Left lung (tissue), 4 donors: ENCODE measurements at regions not wholly inside any gene's neighbourhood (a gene's known extent, or its start where the extent isn't known, plus 50 kb on each side); places are given as distances from the start of the nearest gene placed in this dataset.
A peak's percentile ranks its signal among the peaks of the same experiment; 100 is the strongest.

Source experiments
- ATAC-seq: fragments of 200-7000 bp; cut with Tn5 transposase; one replicate; pipeline ENCODE4 v1.9.1; 2020; ENCODE audit warnings: moderate library complexity
- DNase-seq, 4 donors: peaks; one replicate each; pipeline ENCODE4 v3.0.0-alpha.2; 2013 to 2020
- H3K27ac ChIP-seq, 2 donors: fragments of 200-600 bp; sonication (generic) in 1 of 2; one replicate each; pipeline versions ENCODE4 v1.5.0 to v1.8.0; 2020 to 2021
- H3K27me3 ChIP-seq, 2 donors: fragments of 200-600 bp; sonication (generic) in 1 of 2; one replicate each; pipeline versions ENCODE4 v1.5.0 to v1.8.0; 2020 to 2021
- H3K36me3 ChIP-seq, 2 donors: fragments of 200-600 bp; sonication (generic) in 1 of 2; one replicate each; pipeline versions ENCODE4 v1.5.0 to v1.8.0; 2020 to 2021
- H3K4me1 ChIP-seq, 2 donors: fragments of 200-600 bp; one replicate each; pipeline ENCODE4 v1.8.0; 2021
- H3K4me3 ChIP-seq, 2 donors: fragments of 200-600 bp; sonication (generic) in 1 of 2; one replicate each; pipeline versions ENCODE4 v1.5.0 to v1.8.0; 2020 to 2021; ENCODE audit warnings: mild to moderate bottlenecking in 1 of 2
- H3K9me3 ChIP-seq, 2 donors: fragments of 200-600 bp; sonication (generic) in 1 of 2; one replicate each; pipeline versions ENCODE4 v1.5.0 to v1.8.0; 2020 to 2021
- intact Hi-C, 2 donors: fragments of 100-400 bp; cut with DNase I; formaldehyde crosslinking; loops; one replicate each; pipeline versions ENCODE4 v1.11.2 to v1.14.2; 2022
- TF ChIP-seq, protein P1 (sequence below), 2 donors: fragments of 200-600 bp; sonication (generic) in 1 of 2; IDR thresholded peaks; one replicate each; pipeline versions ENCODE4 v1.5.0 to v1.8.0; 2021; ENCODE audit warnings: antibody characterized with exemption in 2 of 2
- donor health status: DM: no; HTN: yes; CAD: no.
- donor health status: DM: no; HTN: no; CAD: no.

DNA sequence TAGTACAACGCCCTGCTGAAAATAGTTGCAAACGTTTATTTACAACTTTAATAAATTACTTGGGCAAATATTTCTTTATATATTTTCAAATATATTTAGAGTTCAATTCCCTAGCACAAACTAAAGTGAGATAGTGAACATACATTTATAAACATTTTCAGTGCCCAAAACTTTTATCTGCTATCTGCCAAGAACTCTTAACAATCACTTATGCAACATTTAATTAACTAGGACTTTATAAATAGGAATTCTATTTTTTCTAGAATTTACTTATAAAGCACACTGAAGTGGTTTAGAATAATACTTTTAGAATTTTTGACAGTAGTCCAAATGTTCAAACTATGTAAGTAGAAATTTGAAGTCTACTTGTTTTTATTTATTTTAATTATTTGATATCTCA is 452.6 kb upstream of the RGS17 start:
- DNase-seq (no peak), ATAC-seq (no peak)
- peaks cover 0 to 4% of the 10 kb centered on the region in 2 donors for H3K9me3 ChIP-seq
- H3K27me3 ChIP-seq = no peaks in the 10 kb centered on the region
- no peaks in the 10 kb centered on the region for H3K4me1 ChIP-seq
- TF ChIP-seq, protein P1, sequence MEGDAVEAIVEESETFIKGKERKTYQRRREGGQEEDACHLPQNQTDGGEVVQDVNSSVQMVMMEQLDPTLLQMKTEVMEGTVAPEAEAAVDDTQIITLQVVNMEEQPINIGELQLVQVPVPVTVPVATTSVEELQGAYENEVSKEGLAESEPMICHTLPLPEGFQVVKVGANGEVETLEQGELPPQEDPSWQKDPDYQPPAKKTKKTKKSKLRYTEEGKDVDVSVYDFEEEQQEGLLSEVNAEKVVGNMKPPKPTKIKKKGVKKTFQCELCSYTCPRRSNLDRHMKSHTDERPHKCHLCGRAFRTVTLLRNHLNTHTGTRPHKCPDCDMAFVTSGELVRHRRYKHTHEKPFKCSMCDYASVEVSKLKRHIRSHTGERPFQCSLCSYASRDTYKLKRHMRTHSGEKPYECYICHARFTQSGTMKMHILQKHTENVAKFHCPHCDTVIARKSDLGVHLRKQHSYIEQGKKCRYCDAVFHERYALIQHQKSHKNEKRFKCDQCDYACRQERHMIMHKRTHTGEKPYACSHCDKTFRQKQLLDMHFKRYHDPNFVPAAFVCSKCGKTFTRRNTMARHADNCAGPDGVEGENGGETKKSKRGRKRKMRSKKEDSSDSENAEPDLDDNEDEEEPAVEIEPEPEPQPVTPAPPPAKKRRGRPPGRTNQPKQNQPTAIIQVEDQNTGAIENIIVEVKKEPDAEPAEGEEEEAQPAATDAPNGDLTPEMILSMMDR (IDR thresholded peaks at IDR 0.05) = no peak
- H3K4me3 ChIP-seq = no peak overlapping the region
- intact Hi-C loops = no loop called here
- no peak overlapping the region for H3K27ac ChIP-seq
- no peaks in the 10 kb centered on the region for H3K36me3 ChIP-seq

DNA sequence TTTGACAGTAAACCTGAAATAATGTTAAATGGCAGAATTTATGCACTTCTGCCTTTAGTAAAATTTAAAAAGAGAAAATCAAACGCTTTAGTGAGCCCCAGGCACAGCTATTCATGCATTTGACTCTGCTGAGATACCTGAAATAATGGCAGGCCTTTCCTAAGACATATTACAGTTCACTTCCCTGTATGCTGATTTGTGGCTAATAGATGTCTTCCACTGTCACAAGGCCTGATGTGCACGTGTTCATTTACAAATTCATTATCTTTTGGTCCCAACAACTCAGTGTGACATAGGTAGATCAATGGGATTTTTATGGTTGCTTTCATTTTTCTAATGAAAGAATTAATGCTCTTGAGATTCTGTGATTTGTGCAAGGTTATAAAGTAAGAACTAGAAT is 449.7 kb upstream of the RGS17 start:
- TF ChIP-seq, protein P1 (IDR thresholded peaks at IDR 0.05) = no peak
- H3K9me3 ChIP-seq = peaks cover 0 to 4% of the 10 kb centered on the region in 2 donors
- no peaks in the 10 kb centered on the region for H3K27me3 ChIP-seq
- no peak overlapping the region for H3K27ac ChIP-seq
- no peaks in the 10 kb centered on the region for H3K36me3 ChIP-seq
- no peak overlapping the region for H3K4me3 ChIP-seq
- intact Hi-C loops = no loop called here
- DNase-seq = no peak
- ATAC-seq = no peak
- H3K4me1 ChIP-seq = no peaks in the 10 kb centered on the region

DNA sequence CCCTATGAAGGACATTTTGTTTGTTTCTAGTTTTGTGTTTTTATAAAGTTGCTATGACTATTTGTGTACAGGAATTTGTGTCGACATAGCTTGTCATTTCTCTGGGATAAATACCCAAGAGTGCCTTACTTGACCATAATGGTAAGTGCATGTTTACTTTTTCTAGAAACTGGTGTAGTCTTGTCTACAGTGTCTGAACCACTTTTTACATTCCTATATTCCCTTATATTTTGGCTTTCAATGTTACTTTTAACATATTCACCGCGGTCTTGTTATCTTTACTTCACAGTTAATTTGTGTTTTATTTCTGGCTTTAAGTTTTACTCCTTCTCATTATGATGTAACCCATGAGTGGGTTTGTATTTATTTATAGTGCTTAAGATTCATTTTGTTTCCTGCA is 444.4 kb upstream of the RGS17 start:
- peak in 2 of 4 donors; percentile 32 to 45 for DNase-seq
- intact Hi-C loops = no loop called here

DNA sequence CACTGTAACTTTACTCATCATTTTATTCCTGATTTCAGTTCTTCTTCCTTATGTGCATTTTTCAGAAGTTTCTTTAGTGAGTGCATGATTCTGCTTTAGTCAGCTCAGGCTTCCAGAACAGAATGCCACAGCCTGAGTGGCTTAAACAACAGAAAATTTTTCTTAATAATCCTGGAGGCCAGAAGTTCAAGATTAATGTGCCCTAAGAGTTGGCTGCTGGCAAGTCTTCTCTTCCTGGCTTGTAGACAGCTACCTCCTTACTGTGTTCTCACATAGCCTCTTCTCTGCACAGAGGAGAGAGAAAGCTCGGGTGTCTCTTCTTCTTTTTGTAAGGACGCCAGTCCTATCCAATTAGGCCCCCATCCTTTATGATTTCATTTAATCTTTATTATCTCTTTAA is 443.1 kb upstream of the RGS17 start:
- Histone ChIP-seq H3K36me3 (no peaks in the 10 kb centered on the region), H3K4me1 (no peaks in the 10 kb centered on the region), H3K4me3 (no peak overlapping the region), H3K27me3 (no peaks in the 10 kb centered on the region), H3K27ac (no peak overlapping the region), H3K9me3 (peaks cover 0 to 1% of the 10 kb centered on the region in 2 donors)
- no peak for DNase-seq
- no peak for ATAC-seq
- TF ChIP-seq, protein P1 (IDR thresholded peaks at IDR 0.05) = no peak
- intact Hi-C loops = no loop called here

More for the DNA sequence above, 444.4 kb upstream of the RGS17 start:
- TF ChIP-seq, protein P1 (IDR thresholded peaks at IDR 0.05) = no peak
- no peaks in the 10 kb centered on the region for H3K4me1 ChIP-seq
- no peak for ATAC-seq
- H3K27ac ChIP-seq = no peak overlapping the region
- H3K4me3 ChIP-seq = no peak overlapping the region
- no peaks in the 10 kb centered on the region for H3K36me3 ChIP-seq
- peaks cover 0 to 4% of the 10 kb centered on the region in 2 donors for H3K9me3 ChIP-seq
- H3K27me3 ChIP-seq = no peaks in the 10 kb centered on the region

DNA sequence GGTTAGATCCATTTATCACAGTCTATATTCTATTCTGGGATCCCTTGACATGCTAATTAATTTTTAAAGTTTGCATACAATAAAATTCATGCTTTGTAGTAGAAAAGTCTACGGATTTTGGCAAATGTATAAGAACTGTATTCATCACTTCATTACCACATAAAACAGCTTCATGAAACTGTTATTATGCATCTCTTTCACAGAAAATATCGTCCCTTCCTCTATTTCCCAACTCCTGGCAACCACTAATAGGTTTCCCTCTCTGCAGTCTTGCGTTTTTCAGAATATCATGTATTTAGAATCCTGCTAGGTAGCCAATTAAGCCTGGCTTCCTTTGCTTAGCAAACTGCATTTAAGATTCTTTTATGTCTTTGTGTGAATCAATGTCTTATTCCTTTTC is 441.3 kb upstream of the RGS17 start:
- Histone ChIP-seq H3K27me3 (no peaks in the 10 kb centered on the region), H3K9me3 (no peaks in the 10 kb centered on the region), H3K36me3 (no peaks in the 10 kb centered on the region), H3K27ac (no peak overlapping the region), H3K4me3 (no peak overlapping the region), H3K4me1 (no peaks in the 10 kb centered on the region)
- ATAC-seq (no peak), DNase-seq (peak in 2 of 4 donors; percentile 49 to 68)
- intact Hi-C loops = no loop called here
- TF ChIP-seq, protein P1 (IDR thresholded peaks at IDR 0.05) = no peak
